HEK293 (cell line): ENCODE measurements at regions not wholly inside any gene's neighbourhood (a gene's known extent, or its start where the extent isn't known, plus 50 kb on each side); places are given as distances from the start of the nearest gene placed in this dataset.

Experiments
- BCL11A ChIP-seq: fragments of 450-650 bp; formaldehyde crosslinking; IDR thresholded peaks from 2 replicates; pipeline ENCODE4 v1.5.1; 2016; ENCODE audit warnings: low read depth, missing biosample characterization, missing genetic modification characterization
- TF ChIP-seq, protein P1 (sequence below): fragments of 450-650 bp; formaldehyde crosslinking; IDR thresholded peaks from 2 replicates; pipeline ENCODE4 v1.5.1; 2016; ENCODE audit warnings: missing biosample characterization, missing genetic modification characterization

DNA sequence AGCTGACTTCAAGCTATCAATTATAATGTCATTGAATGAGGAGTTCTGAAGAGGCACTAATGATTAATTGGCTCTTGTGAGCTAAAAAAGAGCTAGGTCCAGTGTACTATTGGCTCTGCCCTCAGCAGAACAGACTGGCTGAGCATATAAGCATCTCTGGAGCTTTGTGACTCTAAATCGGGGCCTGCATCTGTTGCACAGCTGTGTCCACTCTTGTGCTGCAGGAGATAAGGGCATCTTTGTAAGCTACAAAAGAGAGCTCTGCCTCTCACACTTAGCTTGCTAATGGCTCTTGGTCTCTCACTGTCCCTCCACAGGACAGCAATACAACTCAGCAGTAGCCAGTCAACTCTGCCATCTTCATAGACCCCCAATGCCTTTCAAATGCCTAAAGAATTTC, 61.5 kb upstream of the L3MBTL4 start:
- TF ChIP-seq, protein P1, sequence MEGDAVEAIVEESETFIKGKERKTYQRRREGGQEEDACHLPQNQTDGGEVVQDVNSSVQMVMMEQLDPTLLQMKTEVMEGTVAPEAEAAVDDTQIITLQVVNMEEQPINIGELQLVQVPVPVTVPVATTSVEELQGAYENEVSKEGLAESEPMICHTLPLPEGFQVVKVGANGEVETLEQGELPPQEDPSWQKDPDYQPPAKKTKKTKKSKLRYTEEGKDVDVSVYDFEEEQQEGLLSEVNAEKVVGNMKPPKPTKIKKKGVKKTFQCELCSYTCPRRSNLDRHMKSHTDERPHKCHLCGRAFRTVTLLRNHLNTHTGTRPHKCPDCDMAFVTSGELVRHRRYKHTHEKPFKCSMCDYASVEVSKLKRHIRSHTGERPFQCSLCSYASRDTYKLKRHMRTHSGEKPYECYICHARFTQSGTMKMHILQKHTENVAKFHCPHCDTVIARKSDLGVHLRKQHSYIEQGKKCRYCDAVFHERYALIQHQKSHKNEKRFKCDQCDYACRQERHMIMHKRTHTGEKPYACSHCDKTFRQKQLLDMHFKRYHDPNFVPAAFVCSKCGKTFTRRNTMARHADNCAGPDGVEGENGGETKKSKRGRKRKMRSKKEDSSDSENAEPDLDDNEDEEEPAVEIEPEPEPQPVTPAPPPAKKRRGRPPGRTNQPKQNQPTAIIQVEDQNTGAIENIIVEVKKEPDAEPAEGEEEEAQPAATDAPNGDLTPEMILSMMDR (tag by site-specific recombination) = no peak
- TF ChIP-seq BCL11A (tag by site-specific recombination) = no peak
